Spleen (tissue), 11 donors: ENCODE measurements at regions not wholly inside any gene's neighbourhood (a gene's known extent, or its start where the extent isn't known, plus 50 kb on each side); places are given as distances from the start of the nearest gene placed in this dataset.
"Not testable (repeated sequence)": the region's sequence is repeated elsewhere in the genome, so short reads cannot be mapped to it uniquely, and the experiment has no call there.

Experiments
- DNase-seq: peaks from one replicate; pipeline ENCODE4 v3.0.0-alpha.2; 2020
- H3K27ac ChIP-seq, 8 donors: fragments of 200-600 bp; sonication (generic) in 7 of 8; 1 replicate in 4 of 8; 2 replicates in 4 of 8; pipeline versions ENCODE4 v1.5.0 to v1.8.0; 2016 to 2021; ENCODE audit warnings: inconsistent platforms in 4 of 8, mild to moderate bottlenecking in 4 of 8, moderate library complexity in 1 of 8
- H3K27me3 ChIP-seq, 7 donors: fragments of 200-600 bp; sonication (generic) in 6 of 7; replicated peaks in 1 of 7; 1 replicate in 4 of 7; 2 replicates in 3 of 7; pipeline versions ENCODE4 v1.5.0 to v1.8.0; 2016 to 2021; ENCODE audit warnings: inconsistent platforms in 3 of 7, mild to moderate bottlenecking in 1 of 7
- H3K36me3 ChIP-seq, 6 donors: fragments of 200-600 bp; sonication (generic) in 5 of 6; 1 replicate in 4 of 6; 2 replicates in 2 of 6; pipeline versions ENCODE4 v1.5.0 to v1.8.0; 2016 to 2021; ENCODE audit warnings: inconsistent platforms in 2 of 6
- H3K4me1 ChIP-seq, 6 donors: fragments of 200-600 bp; sonication (generic) in 5 of 6; 1 replicate in 3 of 6; 2 replicates in 3 of 6; pipeline versions ENCODE4 v1.5.0 to v1.8.0; 2016 to 2021; ENCODE audit warnings: inconsistent platforms in 3 of 6
- H3K4me3 ChIP-seq, 8 donors: fragments of 200-600 bp; sonication (generic) in 7 of 8; 1 replicate in 4 of 8; 2 replicates in 4 of 8; pipeline versions ENCODE4 v1.5.0 to v1.8.0; 2016 to 2021; ENCODE audit warnings: inconsistent platforms in 4 of 8, mild to moderate bottlenecking in 4 of 8, moderate library complexity in 2 of 8
- H3K9me3 ChIP-seq, 8 donors: fragments of 200-600 bp; sonication (generic) in 7 of 8; 1 replicate in 4 of 8; 2 replicates in 4 of 8; pipeline versions ENCODE4 v1.5.0 to v1.8.0; 2016 to 2021; ENCODE audit warnings: inconsistent platforms in 4 of 8
- POLR2A ChIP-seq, 3 donors: fragments of 450-650 bp; IDR thresholded peaks; one replicate each; pipeline ENCODE4 v1.5.1; 2017; ENCODE audit warnings: antibody characterized with exemption in 3 of 3, mild to moderate bottlenecking in 1 of 3
- POLR2AphosphoS5 ChIP-seq, 3 donors: sonication (generic); formaldehyde crosslinking; IDR thresholded peaks; one replicate each; pipeline ENCODE4 v1.5.1; 2017; ENCODE audit warnings: antibody characterized with exemption in 3 of 3
- WGBS, 5 donors: extraction: QIAGEN DNeasy Blood & Tissue Kit in 3 of 5; methylation state at CpG; one replicate each; pipeline versions ENCODE4 v1.1.5 to v1.1.7; 2013 to 2018; 5-methylcytosine and 5-hydroxymethylcytosine counted together
- intact Hi-C: fragments of 100-400 bp; cut with DNase I; formaldehyde crosslinking; loops from one replicate; pipeline ENCODE4 v1.15.0; 2023; ENCODE audit warnings: low total_unique reads
- TF ChIP-seq, protein P1 (sequence below), 11 experiments: fragments of 200-600 bp in 7 of 11; fragments of 450-650 bp in 4 of 11; sonication (generic) in 4 of 11; IDR thresholded peaks in 8 of 11; conservative IDR thresholded peaks in 3 of 11; 1 replicate in 7 of 11; 2 replicates in 4 of 11; pipeline versions ENCODE4 v1.4.0 to v1.8.0; 2016 to 2021; ENCODE audit warnings: antibody characterized with exemption in 11 of 11, inconsistent platforms in 4 of 11, mild to moderate bottlenecking in 1 of 11
- donor health status: healthy with polysubstance abuse.
- donor health status: DM: no; HTN: no; CAD: no; lungs with moderate emphysema.
- donor health status: DM: no; HTN: no; CAD: no.
- donor health status: Bipolar disorder and iron deficiency.
- donor health status: healthy.
- donor health status: DM: no; HTN: no; CAD: no.
- donor health status: DM: yes; HTN: yes; CAD: no.

DNA sequence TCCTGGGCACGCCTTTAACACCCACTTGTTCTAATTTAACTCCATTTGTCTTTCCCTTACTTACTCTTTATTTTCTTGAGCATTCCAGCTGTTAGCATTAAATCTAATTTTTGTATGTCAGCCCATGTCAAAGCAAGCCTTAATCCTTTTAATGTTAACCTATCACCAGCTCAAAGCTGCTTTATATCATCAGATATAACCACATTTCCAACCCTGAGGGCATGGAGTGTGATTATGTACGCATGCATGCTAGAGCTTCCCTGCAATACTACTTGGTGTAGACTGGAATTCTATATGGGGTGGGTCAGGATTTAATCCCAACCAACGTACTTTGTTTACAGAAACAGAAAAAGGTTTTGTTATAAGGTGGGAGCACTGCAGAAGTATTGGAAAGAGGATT, 139.4 kb upstream of the HMGN3 start:
- Histone ChIP-seq H3K27me3 (no peaks in the 10 kb centered on the region), H3K9me3 (peaks cover 0 to 21% (median 13%) of the 10 kb centered on the region in 8 donors), H3K27ac (no peak overlapping the region), H3K36me3 (no peaks in the 10 kb centered on the region), H3K4me1 (peaks cover 0 to 10% (median 4%) of the 10 kb centered on the region in 6 donors), H3K4me3 (no peak overlapping the region)
- intact Hi-C loops, result no loop called here
- DNase-seq, result no peak
- WGBS, 5 donors, result 66 to 83% (median 73%) methylated on average over 3 of the region's 3 CpGs
- TF ChIP-seq POLR2AphosphoS5 (IDR thresholded peaks at IDR 0.05) (no peak), POLR2A (IDR thresholded peaks at IDR 0.05) (no peak)
- TF ChIP-seq, protein P1, sequence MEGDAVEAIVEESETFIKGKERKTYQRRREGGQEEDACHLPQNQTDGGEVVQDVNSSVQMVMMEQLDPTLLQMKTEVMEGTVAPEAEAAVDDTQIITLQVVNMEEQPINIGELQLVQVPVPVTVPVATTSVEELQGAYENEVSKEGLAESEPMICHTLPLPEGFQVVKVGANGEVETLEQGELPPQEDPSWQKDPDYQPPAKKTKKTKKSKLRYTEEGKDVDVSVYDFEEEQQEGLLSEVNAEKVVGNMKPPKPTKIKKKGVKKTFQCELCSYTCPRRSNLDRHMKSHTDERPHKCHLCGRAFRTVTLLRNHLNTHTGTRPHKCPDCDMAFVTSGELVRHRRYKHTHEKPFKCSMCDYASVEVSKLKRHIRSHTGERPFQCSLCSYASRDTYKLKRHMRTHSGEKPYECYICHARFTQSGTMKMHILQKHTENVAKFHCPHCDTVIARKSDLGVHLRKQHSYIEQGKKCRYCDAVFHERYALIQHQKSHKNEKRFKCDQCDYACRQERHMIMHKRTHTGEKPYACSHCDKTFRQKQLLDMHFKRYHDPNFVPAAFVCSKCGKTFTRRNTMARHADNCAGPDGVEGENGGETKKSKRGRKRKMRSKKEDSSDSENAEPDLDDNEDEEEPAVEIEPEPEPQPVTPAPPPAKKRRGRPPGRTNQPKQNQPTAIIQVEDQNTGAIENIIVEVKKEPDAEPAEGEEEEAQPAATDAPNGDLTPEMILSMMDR (IDR thresholded peaks at IDR 0.05 in 8 of 11, conservative IDR thresholded peaks at IDR 0.05 in 3 of 11), result no peak

DNA sequence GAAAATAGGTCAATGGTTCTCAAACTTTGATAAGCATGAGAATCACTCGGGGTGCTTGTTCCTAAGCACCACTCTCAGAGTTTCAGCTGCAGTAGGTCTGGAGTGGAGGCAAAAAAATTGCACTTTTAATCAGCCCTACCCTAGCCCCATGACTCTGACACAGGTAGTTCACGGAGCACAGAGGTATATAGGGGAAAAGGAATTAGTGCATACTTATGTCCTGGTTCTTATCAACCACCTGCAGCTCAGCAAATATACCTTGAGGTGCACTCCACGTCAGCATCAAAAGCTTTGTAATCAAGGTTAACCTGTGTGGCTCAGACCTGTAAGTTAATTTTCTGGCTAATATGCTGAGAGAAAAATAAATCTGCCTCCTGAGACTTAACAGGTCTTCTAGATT, 138.8 kb upstream of the HMGN3 start:
- peaks cover 0 to 8% (median 3%) of the 10 kb centered on the region in 6 donors for H3K4me1 ChIP-seq
- 72 to 88% (median 80%) methylated on average over 3 of the region's 3 CpGs for WGBS, 5 donors
- TF ChIP-seq POLR2A (IDR thresholded peaks at IDR 0.05), result no peak
- TF ChIP-seq, protein P1 (IDR thresholded peaks at IDR 0.05 in 8 of 11, conservative IDR thresholded peaks at IDR 0.05 in 3 of 11), result no peak
- no peak for TF ChIP-seq POLR2AphosphoS5 (IDR thresholded peaks at IDR 0.05)

DNA sequence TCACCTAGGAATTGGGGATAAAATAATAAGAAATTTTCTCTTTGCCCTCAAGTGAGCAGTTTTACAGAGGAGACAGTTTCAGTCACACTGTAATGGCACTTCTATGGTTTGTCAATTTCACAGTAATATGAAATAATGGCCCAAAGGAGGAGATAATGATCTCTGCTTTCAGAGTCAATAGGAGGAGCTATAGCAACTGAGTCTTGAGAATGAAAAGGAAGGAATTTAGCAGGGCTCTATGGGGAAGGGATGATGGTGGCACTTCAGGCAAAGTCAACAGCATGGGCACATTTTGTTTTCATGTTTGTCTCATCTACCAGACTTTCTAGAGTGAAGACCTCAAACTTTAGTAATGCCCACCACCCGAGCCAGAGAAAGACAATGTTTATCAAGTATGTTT, 138.3 kb upstream of the HMGN3 start:
- TF ChIP-seq POLR2A (IDR thresholded peaks at IDR 0.05), result no peak
- no peak for TF ChIP-seq POLR2AphosphoS5 (IDR thresholded peaks at IDR 0.05)
- TF ChIP-seq, protein P1 (IDR thresholded peaks at IDR 0.05 in 8 of 11, conservative IDR thresholded peaks at IDR 0.05 in 3 of 11), result no peak
- 85 to 98% (median 92%) methylated on average over 1 of the region's 1 CpG for WGBS, 5 donors
- H3K27ac ChIP-seq, result no peak overlapping the region
- intact Hi-C loops, result no loop called here
- DNase-seq, result no peak
- H3K27me3 ChIP-seq, result no peaks in the 10 kb centered on the region
- H3K4me1 ChIP-seq, result peaks cover 0 to 4% (median under 1%) of the 10 kb centered on the region in 6 donors
- no peaks in the 10 kb centered on the region for H3K36me3 ChIP-seq
- H3K9me3 ChIP-seq, result peaks cover 0 to 33% (median 24%) of the 10 kb centered on the region in 8 donors
- no peak overlapping the region for H3K4me3 ChIP-seq

More for the DNA sequence above, 138.8 kb upstream of the HMGN3 start:
- H3K27me3 ChIP-seq, result no peaks in the 10 kb centered on the region
- H3K4me3 ChIP-seq, result no peak overlapping the region
- DNase-seq, result no peak
- no peak overlapping the region for H3K27ac ChIP-seq
- intact Hi-C loops, result no loop called here
- H3K9me3 ChIP-seq, result peaks cover 0 to 28% (median 19%) of the 10 kb centered on the region in 8 donors
- H3K36me3 ChIP-seq, result no peaks in the 10 kb centered on the region

DNA sequence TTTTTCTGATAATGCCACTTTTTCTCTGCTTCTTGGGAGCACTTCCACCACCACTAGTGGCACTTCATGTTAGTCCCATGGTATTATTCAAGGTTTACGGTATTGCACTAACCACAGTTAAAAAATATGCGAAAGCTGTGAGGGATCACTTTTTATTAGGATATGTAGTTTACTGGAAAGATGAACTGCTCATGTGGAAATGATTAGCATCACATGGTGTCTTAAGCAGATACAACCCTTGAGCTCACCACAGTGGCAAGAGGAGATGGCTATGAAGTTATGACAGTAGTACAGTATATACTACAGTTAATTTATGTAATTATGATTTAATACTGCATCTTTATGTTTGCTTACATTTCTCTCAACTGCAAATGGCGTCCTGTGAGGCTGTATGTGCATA, 134.5 kb upstream of the HMGN3 start:
- no peak overlapping the region for H3K4me3 ChIP-seq
- H3K27ac ChIP-seq, result no peak overlapping the region
- H3K36me3 ChIP-seq, result no peaks in the 10 kb centered on the region
- peaks cover 0 to 54% (median 37%) of the 10 kb centered on the region in 8 donors for H3K9me3 ChIP-seq
- intact Hi-C loops, result no loop called here
- TF ChIP-seq, protein P1 (IDR thresholded peaks at IDR 0.05 in 8 of 11, conservative IDR thresholded peaks at IDR 0.05 in 3 of 11), result no peak
- TF ChIP-seq POLR2A (IDR thresholded peaks at IDR 0.05) (no peak), POLR2AphosphoS5 (IDR thresholded peaks at IDR 0.05) (no peak)
- 78 to 86% (median 79%) methylated on average over 3 of the region's 3 CpGs for WGBS, 5 donors
- no peaks in the 10 kb centered on the region for H3K4me1 ChIP-seq
- DNase-seq, result no peak
- H3K27me3 ChIP-seq, result no peaks in the 10 kb centered on the region

DNA sequence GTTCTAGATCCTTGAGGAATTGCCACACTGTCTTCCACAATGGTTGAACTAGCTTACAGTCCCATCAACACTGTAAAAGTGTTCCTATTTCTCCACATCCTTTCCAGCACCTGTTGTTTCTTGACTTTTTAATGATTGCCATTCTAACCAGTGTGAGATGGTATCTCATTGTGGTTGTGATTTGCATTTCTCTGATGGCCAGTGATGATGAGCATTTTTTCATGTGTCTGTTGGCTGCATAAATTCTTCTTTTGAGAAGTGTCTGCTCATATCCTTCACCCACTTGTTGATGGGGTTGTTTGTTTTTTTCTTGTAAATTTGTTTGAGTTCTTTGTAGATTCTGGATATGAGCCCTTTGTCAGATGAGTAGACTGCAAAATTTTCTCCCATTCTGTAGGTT, 129.0 kb upstream of the HMGN3 start:
- H3K9me3 ChIP-seq, result peaks cover 0 to 64% (median 47%) of the 10 kb centered on the region in 8 donors
- intact Hi-C loops, H3K4me3 ChIP-seq, H3K27me3 ChIP-seq, H3K36me3 ChIP-seq, DNase-seq, H3K4me1 ChIP-seq, H3K27ac ChIP-seq: not testable (repeated sequence)

DNA sequence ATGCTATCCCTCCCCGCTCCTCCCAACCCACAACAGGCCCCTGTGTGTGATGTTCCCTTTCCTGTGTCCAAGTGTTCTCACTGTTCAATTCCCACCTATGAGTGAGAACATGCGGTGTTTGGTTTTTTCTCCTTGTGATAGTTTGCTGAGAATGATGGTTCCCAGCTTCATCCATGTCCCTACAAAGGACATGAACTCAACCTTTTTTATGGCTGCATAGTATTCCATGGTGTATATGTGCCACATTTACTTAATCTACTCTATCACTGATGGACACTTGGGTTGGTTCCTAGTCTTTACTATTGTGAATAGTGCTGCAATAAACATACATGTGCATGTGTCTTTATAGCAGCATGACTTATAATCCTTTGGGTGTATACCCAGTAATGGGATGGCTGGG, 126.6 kb upstream of the HMGN3 start:
- H3K4me1 ChIP-seq, intact Hi-C loops, H3K27me3 ChIP-seq, H3K36me3 ChIP-seq, H3K27ac ChIP-seq, H3K4me3 ChIP-seq, DNase-seq: not testable (repeated sequence)
- H3K9me3 ChIP-seq, result peaks cover 0 to 46% (median 31%) of the 10 kb centered on the region in 8 donors
- WGBS, 5 donors, result 94 to 97% (median 94%) methylated on average over 2 of the region's 2 CpGs
